ENCODE measurements at regions not wholly inside any gene's neighbourhood (a gene's known extent, or its start where the extent isn't known, plus 50 kb on each side); places are given as distances from the start of the nearest gene placed in this dataset.

DNA sequence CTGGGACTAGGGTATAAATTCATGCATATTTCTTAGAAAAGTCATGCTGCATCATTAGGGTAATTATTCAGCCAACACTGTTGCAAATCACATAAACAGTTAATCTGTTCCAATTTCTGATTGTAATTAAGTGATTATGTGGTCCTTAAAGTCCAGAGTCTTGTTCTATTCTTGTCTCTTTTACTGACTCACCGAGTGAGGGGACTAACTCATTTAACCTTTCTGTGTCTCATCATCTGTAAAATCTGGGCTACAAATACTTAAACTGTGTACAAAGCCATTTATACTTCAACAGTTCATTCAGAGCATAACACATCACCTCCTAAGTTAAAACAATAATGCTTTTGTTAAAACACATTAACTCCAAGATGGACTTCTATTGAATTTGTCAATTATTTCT lies 65.4 kb upstream of the KLHL13 start:
- TF ChIP-seq, protein P1, sequence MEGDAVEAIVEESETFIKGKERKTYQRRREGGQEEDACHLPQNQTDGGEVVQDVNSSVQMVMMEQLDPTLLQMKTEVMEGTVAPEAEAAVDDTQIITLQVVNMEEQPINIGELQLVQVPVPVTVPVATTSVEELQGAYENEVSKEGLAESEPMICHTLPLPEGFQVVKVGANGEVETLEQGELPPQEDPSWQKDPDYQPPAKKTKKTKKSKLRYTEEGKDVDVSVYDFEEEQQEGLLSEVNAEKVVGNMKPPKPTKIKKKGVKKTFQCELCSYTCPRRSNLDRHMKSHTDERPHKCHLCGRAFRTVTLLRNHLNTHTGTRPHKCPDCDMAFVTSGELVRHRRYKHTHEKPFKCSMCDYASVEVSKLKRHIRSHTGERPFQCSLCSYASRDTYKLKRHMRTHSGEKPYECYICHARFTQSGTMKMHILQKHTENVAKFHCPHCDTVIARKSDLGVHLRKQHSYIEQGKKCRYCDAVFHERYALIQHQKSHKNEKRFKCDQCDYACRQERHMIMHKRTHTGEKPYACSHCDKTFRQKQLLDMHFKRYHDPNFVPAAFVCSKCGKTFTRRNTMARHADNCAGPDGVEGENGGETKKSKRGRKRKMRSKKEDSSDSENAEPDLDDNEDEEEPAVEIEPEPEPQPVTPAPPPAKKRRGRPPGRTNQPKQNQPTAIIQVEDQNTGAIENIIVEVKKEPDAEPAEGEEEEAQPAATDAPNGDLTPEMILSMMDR (IDR thresholded peaks at IDR 0.05; ENCODE audit: insufficient read depth, low read depth, low read length) = no peak
- TF ChIP-seq EZH2 (IDR thresholded peaks at IDR 0.05; ENCODE audit: insufficient read depth, low read length) = no peak
